Caki2 (cell line): ENCODE measurements at regions not wholly inside any gene's neighbourhood (a gene's known extent, or its start where the extent isn't known, plus 50 kb on each side); places are given as distances from the start of the nearest gene placed in this dataset.
"Not testable (repeated sequence)": the region's sequence is repeated elsewhere in the genome, so short reads cannot be mapped to it uniquely, and the experiment has no call there.

ENCODE experiments used
- DNase-seq: peaks from one replicate; pipeline ENCODE4 v3.0.0-alpha.2; 2015; ENCODE audit warnings: low read depth
- in situ Hi-C: cut with HindIII; loops from 2 replicates; pipeline ENCODE4 v1.10.0; 2016; ENCODE audit warnings: low sequenced_read_pairs, low pct_unique_long_range_greater_than_20kb, mixed read lengths

- DNase-seq: no peak
- in situ Hi-C loops: no loop called here
Observed at GRCh38 chr6:84897011-84897410, 132.6 kb upstream of the TBX18 start.

- in situ Hi-C loops: no loop called here
- DNase-seq: peak; percentile 2
Observed at GRCh38 chr6:84892671-84893070, 128.3 kb upstream of the TBX18 start.

GRCh38 chr6:84882768-84883766 is 118.7 kb upstream of the TBX18 start:
- in situ Hi-C loops: no loop called here
- peak; percentile 2 for DNase-seq

- DNase-seq, in situ Hi-C loops: not testable (repeated sequence)
Observed at GRCh38 chr6:84879385-84879784, 115.0 kb upstream of the TBX18 start.

- in situ Hi-C loops: no loop called here
- no peak for DNase-seq
Observed at GRCh38 chr6:84877515-84878210, 113.3 kb upstream of the TBX18 start.

- in situ Hi-C loops: no loop called here
Observed at GRCh38 chr6:84876723-84877514, 112.5 kb upstream of the TBX18 start.

GRCh38 chr6:84872996-84873723 is 108.8 kb upstream of the TBX18 start:
- DNase-seq: no peak

More at GRCh38 chr6:84876723-84877514, 112.5 kb upstream of the TBX18 start:
- DNase-seq: no peak

GRCh38 chr6:84871925-84872324 is 107.5 kb upstream of the TBX18 start:
- in situ Hi-C loops: no loop called here
- DNase-seq: no peak

More at GRCh38 chr6:84872996-84873723, 108.8 kb upstream of the TBX18 start:
- in situ Hi-C loops: no loop called here

GRCh38 chr6:84870672-84871071 is 106.3 kb upstream of the TBX18 start:
- no peak for DNase-seq
- in situ Hi-C loops: no loop called here

GRCh38 chr6:84868149-84868548 is 103.8 kb upstream of the TBX18 start:
- in situ Hi-C loops: no loop called here
- DNase-seq: no peak

- DNase-seq: no peak
- in situ Hi-C loops: no loop called here
Observed at GRCh38 chr6:84867521-84867920, 103.1 kb upstream of the TBX18 start.

GRCh38 chr6:84866715-84867114 is 102.3 kb upstream of the TBX18 start:
- no peak for DNase-seq
- in situ Hi-C loops: no loop called here

- DNase-seq, in situ Hi-C loops: not testable (repeated sequence)
Observed at GRCh38 chr6:84865372-84865771, 101.0 kb upstream of the TBX18 start.

GRCh38 chr6:84862843-84863242 is 98.4 kb upstream of the TBX18 start:
- in situ Hi-C loops: no loop called here
- no peak for DNase-seq

- no peak for DNase-seq
- in situ Hi-C loops: no loop called here
Observed at GRCh38 chr6:84860920-84861319, 96.5 kb upstream of the TBX18 start.

- in situ Hi-C loops: no loop called here
Observed at GRCh38 chr6:84860509-84860908, 96.1 kb upstream of the TBX18 start.

GRCh38 chr6:84854811-84855400 is 90.5 kb upstream of the TBX18 start:
- no peak for DNase-seq
- in situ Hi-C loops: no loop called here

More at GRCh38 chr6:84860509-84860908, 96.1 kb upstream of the TBX18 start:
- no peak for DNase-seq
